ENCODE measurements at regions not wholly inside any gene's neighbourhood (a gene's known extent, or its start where the extent isn't known, plus 50 kb on each side); places are given as distances from the start of the nearest gene placed in this dataset.

DNA sequence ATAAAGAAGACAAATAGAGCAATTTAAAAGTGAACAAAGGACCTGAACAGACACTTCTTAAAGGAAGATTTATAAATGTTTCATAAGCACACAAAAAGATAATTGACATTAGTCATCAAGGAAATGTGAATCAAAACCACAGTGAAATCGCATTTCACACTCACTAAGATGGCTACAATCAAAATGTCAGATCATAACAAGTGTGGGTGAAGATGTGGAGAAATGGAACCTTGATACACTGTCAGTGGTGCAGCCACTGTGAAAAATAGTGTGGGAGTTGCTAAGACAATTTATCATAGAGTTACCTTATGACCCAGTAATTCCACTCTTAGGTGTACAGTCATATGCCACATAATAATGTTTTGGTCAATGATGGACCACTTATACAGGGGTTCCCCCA lies 54.5 kb upstream of the HTR4 start:
- in situ Hi-C loops (cut with HindIII; ENCODE audit: low sequenced_read_pairs), result no loop called here
- no peak for DNase-seq (ENCODE audit: low read depth, low spot score)
- H3K4me3 ChIP-seq (ENCODE audit: low read depth, low read length), result no peak overlapping the region
- TF ChIP-seq, protein P1, sequence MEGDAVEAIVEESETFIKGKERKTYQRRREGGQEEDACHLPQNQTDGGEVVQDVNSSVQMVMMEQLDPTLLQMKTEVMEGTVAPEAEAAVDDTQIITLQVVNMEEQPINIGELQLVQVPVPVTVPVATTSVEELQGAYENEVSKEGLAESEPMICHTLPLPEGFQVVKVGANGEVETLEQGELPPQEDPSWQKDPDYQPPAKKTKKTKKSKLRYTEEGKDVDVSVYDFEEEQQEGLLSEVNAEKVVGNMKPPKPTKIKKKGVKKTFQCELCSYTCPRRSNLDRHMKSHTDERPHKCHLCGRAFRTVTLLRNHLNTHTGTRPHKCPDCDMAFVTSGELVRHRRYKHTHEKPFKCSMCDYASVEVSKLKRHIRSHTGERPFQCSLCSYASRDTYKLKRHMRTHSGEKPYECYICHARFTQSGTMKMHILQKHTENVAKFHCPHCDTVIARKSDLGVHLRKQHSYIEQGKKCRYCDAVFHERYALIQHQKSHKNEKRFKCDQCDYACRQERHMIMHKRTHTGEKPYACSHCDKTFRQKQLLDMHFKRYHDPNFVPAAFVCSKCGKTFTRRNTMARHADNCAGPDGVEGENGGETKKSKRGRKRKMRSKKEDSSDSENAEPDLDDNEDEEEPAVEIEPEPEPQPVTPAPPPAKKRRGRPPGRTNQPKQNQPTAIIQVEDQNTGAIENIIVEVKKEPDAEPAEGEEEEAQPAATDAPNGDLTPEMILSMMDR (IDR thresholded peaks at IDR 0.05; ENCODE audit: low read depth, low read length), result no peak

DNA sequence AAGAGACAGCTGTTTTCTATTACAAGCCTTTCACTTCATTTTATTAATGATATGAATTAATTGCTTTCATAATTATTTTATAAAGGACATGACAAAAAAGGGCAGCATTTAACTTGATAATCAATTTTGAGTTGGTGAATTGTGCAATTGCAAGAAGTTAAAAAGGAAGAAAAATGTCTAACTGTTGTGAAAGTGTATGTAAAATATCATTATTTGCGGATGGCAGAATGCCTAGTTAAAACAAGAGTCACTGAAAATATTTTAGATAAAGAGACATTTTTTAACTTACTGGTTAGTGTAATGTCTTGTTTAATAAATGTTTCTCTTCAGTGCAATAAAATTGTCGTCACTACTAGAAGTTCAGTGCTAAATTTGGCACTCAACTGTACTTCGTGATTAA lies 57.6 kb upstream of the HTR4 start:
- no peak overlapping the region for H3K4me3 ChIP-seq (ENCODE audit: low read depth, low read length)
- DNase-seq (ENCODE audit: low read depth, low spot score), result no peak
- TF ChIP-seq, protein P1 (IDR thresholded peaks at IDR 0.05; ENCODE audit: low read depth, low read length), result no peak
- in situ Hi-C loops (cut with HindIII; ENCODE audit: low sequenced_read_pairs), result no loop called here

DNA sequence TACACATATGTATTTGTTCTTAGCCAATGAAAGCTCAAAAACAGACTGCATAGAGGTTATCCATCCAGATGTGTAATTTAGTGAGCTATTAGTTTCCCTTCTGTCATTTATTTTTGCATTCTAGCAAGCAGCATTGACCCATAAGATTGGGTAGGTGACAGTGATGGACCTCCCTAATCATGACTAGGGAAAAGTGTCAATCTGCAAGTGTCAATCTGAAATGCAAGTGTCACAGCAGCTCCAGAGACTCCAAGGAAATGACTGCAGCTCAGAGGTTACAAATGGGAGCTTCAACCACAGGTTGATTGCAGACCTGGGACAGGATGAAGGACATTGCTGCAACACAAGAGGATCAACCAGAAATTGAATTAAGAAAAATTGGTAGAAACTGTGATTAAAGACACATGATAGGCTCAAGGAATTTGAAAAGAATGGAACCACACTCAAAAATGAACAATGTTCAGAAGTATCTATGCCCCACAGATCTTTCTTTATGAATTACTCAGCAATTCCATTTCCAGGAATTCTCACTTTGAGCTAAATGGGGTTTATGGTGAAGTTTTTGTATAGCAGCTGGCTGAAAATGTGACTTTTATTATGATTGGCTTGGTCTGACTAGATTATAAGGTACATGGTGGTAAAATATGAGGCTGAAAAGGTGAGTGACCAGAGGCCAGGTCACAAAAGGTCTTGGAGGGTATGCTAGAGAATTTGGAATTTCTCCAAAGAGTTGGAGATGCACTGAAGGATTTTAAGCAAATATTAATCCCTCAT lies 59.6 kb upstream of the HTR4 start:
- no peak for DNase-seq (ENCODE audit: low read depth, low spot score)
- TF ChIP-seq, protein P1 (IDR thresholded peaks at IDR 0.05; ENCODE audit: low read depth, low read length), result no peak
- in situ Hi-C loops (cut with HindIII; ENCODE audit: low sequenced_read_pairs), result no loop called here
- no peak overlapping the region for H3K4me3 ChIP-seq (ENCODE audit: low read depth, low read length)

- no peak for DNase-seq (ENCODE audit: low read depth, low spot score)
- in situ Hi-C loops (cut with HindIII; ENCODE audit: low sequenced_read_pairs), result no loop called here
- no peak overlapping the region for H3K4me3 ChIP-seq (ENCODE audit: low read depth, low read length)
- TF ChIP-seq, protein P1 (IDR thresholded peaks at IDR 0.05; ENCODE audit: low read depth, low read length), result no peak
Observed at GRCh38 chr5:148716716-148717115, 62.4 kb upstream of the HTR4 start.

- no peak for DNase-seq (ENCODE audit: low read depth, low spot score)
- in situ Hi-C loops (cut with HindIII; ENCODE audit: low sequenced_read_pairs), result no loop called here
Observed at GRCh38 chr5:148717668-148718067, 63.3 kb upstream of the HTR4 start.

GRCh38 chr5:148719605-148720004 lies 65.3 kb upstream of the HTR4 start:
- no peak for DNase-seq (ENCODE audit: low read depth, low spot score)
- TF ChIP-seq, protein P1 (IDR thresholded peaks at IDR 0.05; ENCODE audit: low read depth, low read length), result no peak
- in situ Hi-C loops (cut with HindIII; ENCODE audit: low sequenced_read_pairs), result no loop called here
- H3K4me3 ChIP-seq (ENCODE audit: low read depth, low read length), result no peak overlapping the region

More at GRCh38 chr5:148717668-148718067, 63.3 kb upstream of the HTR4 start:
- TF ChIP-seq, protein P1 (IDR thresholded peaks at IDR 0.05; ENCODE audit: low read depth, low read length), result no peak
- H3K4me3 ChIP-seq (ENCODE audit: low read depth, low read length), result no peak overlapping the region
